Peyer's patch (tissue), 4 donors: ENCODE measurements at regions not wholly inside any gene's neighbourhood (a gene's known extent, or its start where the extent isn't known, plus 50 kb on each side); places are given as distances from the start of the nearest gene placed in this dataset.

Experiments
- DNase-seq, 3 donors: peaks; one replicate each; pipeline ENCODE4 v3.0.0-alpha.2; 2017 to 2019
- H3K27ac ChIP-seq, 4 donors: fragments of 200-600 bp; sonication (generic); one replicate each; pipeline ENCODE4 v1.5.1; 2016 to 2019
- H3K27me3 ChIP-seq, 2 donors: fragments of 200-600 bp; sonication (generic); one replicate each; pipeline ENCODE4 v1.5.1; 2019
- H3K36me3 ChIP-seq, 3 donors: fragments of 200-600 bp; sonication (generic); one replicate each; pipeline ENCODE4 v1.5.1; 2016 to 2019
- H3K4me1 ChIP-seq, 4 donors: fragments of 200-600 bp; sonication (generic); one replicate each; pipeline ENCODE4 v1.5.1; 2016 to 2019
- H3K4me3 ChIP-seq, 4 donors: fragments of 200-600 bp; sonication (generic); 1 replicate in 3 of 4; 2 replicates in 1 of 4; pipeline ENCODE4 v1.5.1; 2016 to 2019; ENCODE audit warnings: mild to moderate bottlenecking in 1 of 4
- H3K9me3 ChIP-seq, 4 donors: fragments of 200-600 bp; sonication (generic); one replicate each; pipeline ENCODE4 v1.5.1; 2016 to 2019; ENCODE audit warnings: mild to moderate bottlenecking in 1 of 4
- POLR2A ChIP-seq, 2 donors: fragments of 450-650 bp; IDR thresholded peaks; one replicate each; pipeline ENCODE4 v1.5.1; 2017; ENCODE audit warnings: antibody characterized with exemption in 2 of 2, mild to moderate bottlenecking in 2 of 2, moderate library complexity in 2 of 2
- TF ChIP-seq, protein P1 (sequence below), 6 experiments: fragments of 450-650 bp in 4 of 6; fragments of 200-600 bp in 2 of 6; sonication (generic) in 1 of 6; IDR thresholded peaks; one replicate each; pipeline ENCODE4 v1.5.1; 2017 to 2019; ENCODE audit warnings: antibody characterized with exemption in 6 of 6, mild to moderate bottlenecking in 3 of 6, moderate library complexity in 1 of 6

- no peak for DNase-seq
- TF ChIP-seq POLR2A (IDR thresholded peaks at IDR 0.05), result no peak
- TF ChIP-seq, protein P1, sequence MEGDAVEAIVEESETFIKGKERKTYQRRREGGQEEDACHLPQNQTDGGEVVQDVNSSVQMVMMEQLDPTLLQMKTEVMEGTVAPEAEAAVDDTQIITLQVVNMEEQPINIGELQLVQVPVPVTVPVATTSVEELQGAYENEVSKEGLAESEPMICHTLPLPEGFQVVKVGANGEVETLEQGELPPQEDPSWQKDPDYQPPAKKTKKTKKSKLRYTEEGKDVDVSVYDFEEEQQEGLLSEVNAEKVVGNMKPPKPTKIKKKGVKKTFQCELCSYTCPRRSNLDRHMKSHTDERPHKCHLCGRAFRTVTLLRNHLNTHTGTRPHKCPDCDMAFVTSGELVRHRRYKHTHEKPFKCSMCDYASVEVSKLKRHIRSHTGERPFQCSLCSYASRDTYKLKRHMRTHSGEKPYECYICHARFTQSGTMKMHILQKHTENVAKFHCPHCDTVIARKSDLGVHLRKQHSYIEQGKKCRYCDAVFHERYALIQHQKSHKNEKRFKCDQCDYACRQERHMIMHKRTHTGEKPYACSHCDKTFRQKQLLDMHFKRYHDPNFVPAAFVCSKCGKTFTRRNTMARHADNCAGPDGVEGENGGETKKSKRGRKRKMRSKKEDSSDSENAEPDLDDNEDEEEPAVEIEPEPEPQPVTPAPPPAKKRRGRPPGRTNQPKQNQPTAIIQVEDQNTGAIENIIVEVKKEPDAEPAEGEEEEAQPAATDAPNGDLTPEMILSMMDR (IDR thresholded peaks at IDR 0.05), result no peak
- Histone ChIP-seq H3K9me3 (no peaks in the 10 kb centered on the region), H3K4me3 (no peak overlapping the region), H3K4me1 (no peaks in the 10 kb centered on the region), H3K27ac (no peak overlapping the region), H3K27me3 (no peaks in the 10 kb centered on the region), H3K36me3 (no peaks in the 10 kb centered on the region)
Observed at GRCh38 chr10:113285305-113285704, 267.5 kb upstream of the HABP2 start.

GRCh38 chr10:113287592-113287991 lies 265.3 kb upstream of the HABP2 start:
- Histone ChIP-seq H3K27me3 (no peaks in the 10 kb centered on the region), H3K36me3 (no peaks in the 10 kb centered on the region), H3K4me3 (no peak overlapping the region), H3K4me1 (no peaks in the 10 kb centered on the region), H3K27ac (no peak overlapping the region), H3K9me3 (no peaks in the 10 kb centered on the region)
- TF ChIP-seq, protein P1 (IDR thresholded peaks at IDR 0.05), result no peak
- no peak for TF ChIP-seq POLR2A (IDR thresholded peaks at IDR 0.05)
- DNase-seq, result no peak

GRCh38 chr10:113290137-113290536 lies 262.7 kb upstream of the HABP2 start:
- Histone ChIP-seq H3K4me3 (no peak overlapping the region), H3K4me1 (no peaks in the 10 kb centered on the region), H3K27ac (no peak overlapping the region), H3K27me3 (no peaks in the 10 kb centered on the region), H3K36me3 (no peaks in the 10 kb centered on the region), H3K9me3 (no peaks in the 10 kb centered on the region)
- TF ChIP-seq POLR2A (IDR thresholded peaks at IDR 0.05), result no peak
- TF ChIP-seq, protein P1 (IDR thresholded peaks at IDR 0.05), result no peak
- no peak for DNase-seq

GRCh38 chr10:113291413-113291812 lies 261.4 kb upstream of the HABP2 start:
- no peak for DNase-seq
- Histone ChIP-seq H3K27ac (no peak overlapping the region), H3K27me3 (no peaks in the 10 kb centered on the region), H3K4me3 (no peak overlapping the region), H3K9me3 (no peaks in the 10 kb centered on the region), H3K4me1 (no peaks in the 10 kb centered on the region), H3K36me3 (no peaks in the 10 kb centered on the region)
- TF ChIP-seq POLR2A (IDR thresholded peaks at IDR 0.05), result no peak
- TF ChIP-seq, protein P1 (IDR thresholded peaks at IDR 0.05), result no peak

- Histone ChIP-seq H3K36me3 (no peaks in the 10 kb centered on the region), H3K27me3 (no peaks in the 10 kb centered on the region), H3K27ac (no peak overlapping the region), H3K4me1 (no peaks in the 10 kb centered on the region), H3K4me3 (no peak overlapping the region), H3K9me3 (no peaks in the 10 kb centered on the region)
- no peak for DNase-seq
- no peak for TF ChIP-seq POLR2A (IDR thresholded peaks at IDR 0.05)
- TF ChIP-seq, protein P1 (IDR thresholded peaks at IDR 0.05), result no peak
Observed at GRCh38 chr10:113292086-113292485, 260.8 kb upstream of the HABP2 start.

GRCh38 chr10:113292743-113293142 lies 260.1 kb upstream of the HABP2 start:
- no peaks in the 10 kb centered on the region for H3K4me1 ChIP-seq
- no peaks in the 10 kb centered on the region for H3K9me3 ChIP-seq
- H3K4me3 ChIP-seq, result no peak overlapping the region
- TF ChIP-seq, protein P1 (IDR thresholded peaks at IDR 0.05), result no peak
- TF ChIP-seq POLR2A (IDR thresholded peaks at IDR 0.05), result no peak
- no peaks in the 10 kb centered on the region for H3K27me3 ChIP-seq
- H3K27ac ChIP-seq, result no peak overlapping the region
- no peak for DNase-seq
- no peaks in the 10 kb centered on the region for H3K36me3 ChIP-seq
